Muscle layer of duodenum (tissue), 2 donors: ENCODE measurements at regions not wholly inside any gene's neighbourhood (a gene's known extent, or its start where the extent isn't known, plus 50 kb on each side); places are given as distances from the start of the nearest gene placed in this dataset.

Source experiments
- H3K27ac ChIP-seq: one replicate; pipeline ENCODE4 v1.7.0; 2013; ENCODE audit warnings: mild to moderate bottlenecking, low read length
- H3K27me3 ChIP-seq: one replicate; pipeline ENCODE4 v1.7.0; 2013; ENCODE audit warnings: low read depth, mild to moderate bottlenecking, control low read depth, low read length
- H3K36me3 ChIP-seq, 2 donors: one replicate each; pipeline ENCODE4 v1.7.0; 2013; ENCODE audit warnings: low read length in 2 of 2, control low read depth in 1 of 2, mild to moderate bottlenecking in 1 of 2; ENCODE audit not compliant: insufficient read depth in 2 of 2, control insufficient read depth in 1 of 2
- H3K4me1 ChIP-seq, 2 donors: one replicate each; pipeline ENCODE4 v1.7.0; 2013; ENCODE audit warnings: low read length in 2 of 2, mild to moderate bottlenecking in 2 of 2, control low read depth in 1 of 2, moderate library complexity in 1 of 2; ENCODE audit not compliant: insufficient read depth in 2 of 2, control insufficient read depth in 1 of 2
- H3K4me3 ChIP-seq, 2 donors: one replicate each; pipeline ENCODE4 v1.7.0; 2013; ENCODE audit warnings: low read length in 2 of 2, low read depth in 1 of 2, mild to moderate bottlenecking in 1 of 2
- H3K9me3 ChIP-seq, 2 donors: one replicate each; pipeline ENCODE4 v1.7.0; 2013; ENCODE audit warnings: low read length in 2 of 2, control low read depth in 1 of 2, mild to moderate bottlenecking in 1 of 2; ENCODE audit not compliant: control insufficient read depth in 1 of 2
- donor health status: healthy.

DNA sequence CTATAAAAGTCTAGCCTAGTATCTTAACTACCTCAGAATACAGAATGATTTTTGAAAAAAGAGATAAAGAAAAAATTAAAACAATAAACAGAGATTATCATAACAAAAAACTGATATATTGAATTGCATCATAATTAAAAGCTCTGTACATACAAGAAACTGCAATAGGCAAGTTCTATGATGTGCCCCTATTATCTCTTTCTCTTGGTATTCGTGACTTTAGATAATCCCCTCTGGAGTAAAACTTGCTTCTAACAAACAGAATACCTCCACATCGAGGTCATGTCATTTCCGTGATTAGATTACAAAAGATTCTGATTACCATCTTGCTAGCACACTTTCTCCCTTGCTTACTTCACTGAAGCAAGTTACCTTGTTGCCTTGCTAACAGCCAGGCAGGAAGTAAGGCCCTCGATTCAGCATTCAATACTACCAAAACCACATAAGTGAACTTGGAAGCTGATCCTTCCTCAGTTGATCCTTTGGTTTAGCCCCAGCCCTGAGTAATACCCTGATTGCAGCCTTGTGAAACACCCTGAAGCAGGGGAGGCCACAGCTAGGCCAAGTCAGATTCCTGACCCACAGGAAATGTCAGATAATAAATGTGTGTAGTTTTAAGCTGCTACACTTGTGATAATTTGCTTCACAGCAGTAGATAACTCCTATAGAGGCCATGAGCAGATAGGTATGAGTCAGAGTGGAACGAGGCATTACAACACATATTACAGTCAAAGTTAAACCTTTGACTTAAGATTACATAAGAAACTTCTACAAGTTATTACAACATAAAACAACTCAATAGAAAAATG lies 53.7 kb upstream of the TMX4 start:
- Histone ChIP-seq H3K4me1 (peaks cover 7 to 22% of the 10 kb centered on the region in 2 donors), H3K27ac (no peak overlapping the region), H3K36me3 (no peaks in the 10 kb centered on the region), H3K9me3 (no peaks in the 10 kb centered on the region), H3K4me3 (no peak overlapping the region), H3K27me3 (no peaks in the 10 kb centered on the region)

DNA sequence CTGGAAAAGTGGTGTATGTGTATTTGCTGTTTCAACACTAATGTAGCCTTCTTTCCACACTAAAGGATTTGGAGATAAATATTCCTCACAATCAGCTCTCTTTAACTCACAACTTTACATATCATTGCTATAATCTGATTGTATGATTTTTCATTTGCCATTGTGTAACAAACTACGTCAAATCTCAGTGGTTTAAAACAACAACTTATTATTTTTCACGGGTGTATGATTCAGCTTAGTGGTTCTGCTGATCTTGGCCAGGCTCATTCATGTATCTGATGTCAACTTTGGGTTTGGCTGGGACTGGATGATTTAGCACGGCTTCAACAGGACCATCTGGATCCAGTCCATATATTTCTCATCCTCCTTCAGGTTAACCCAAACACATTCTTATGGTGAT lies 55.4 kb upstream of the TMX4 start:
- no peak overlapping the region for H3K27ac ChIP-seq
- H3K4me3 ChIP-seq: no peak overlapping the region
- no peaks in the 10 kb centered on the region for H3K27me3 ChIP-seq
- no peaks in the 10 kb centered on the region for H3K9me3 ChIP-seq
- peaks cover 7 to 22% of the 10 kb centered on the region in 2 donors for H3K4me1 ChIP-seq
- H3K36me3 ChIP-seq: no peaks in the 10 kb centered on the region

GRCh38 chr20:8076306-8077136 lies 55.5 kb upstream of the PLCB1 start:
- H3K27me3 ChIP-seq: no peaks in the 10 kb centered on the region
- peaks cover 7 to 22% of the 10 kb centered on the region in 2 donors for H3K4me1 ChIP-seq
- no peak overlapping the region for H3K4me3 ChIP-seq
- no peaks in the 10 kb centered on the region for H3K9me3 ChIP-seq
- no peaks in the 10 kb centered on the region for H3K36me3 ChIP-seq
- peak overlapping the region; percentile 41 for H3K27ac ChIP-seq

- Histone ChIP-seq H3K36me3 (no peaks in the 10 kb centered on the region), H3K4me3 (no peak overlapping the region), H3K27ac (peak overlapping the region; percentile 41), H3K27me3 (no peaks in the 10 kb centered on the region), H3K9me3 (no peaks in the 10 kb centered on the region), H3K4me1 (peaks cover 7 to 22% of the 10 kb centered on the region in 2 donors)
Observed at GRCh38 chr20:8077137-8077466, 55.0 kb upstream of the PLCB1 start.

- Histone ChIP-seq H3K4me1 (peaks cover 7 to 16% of the 10 kb centered on the region in 2 donors), H3K27ac (no peak overlapping the region), H3K36me3 (no peaks in the 10 kb centered on the region), H3K4me3 (no peak overlapping the region), H3K9me3 (no peaks in the 10 kb centered on the region), H3K27me3 (no peaks in the 10 kb centered on the region)
Observed at GRCh38 chr20:8078528-8078914, 53.5 kb upstream of the PLCB1 start.

- Histone ChIP-seq H3K9me3 (no peaks in the 10 kb centered on the region), H3K27me3 (no peaks in the 10 kb centered on the region), H3K27ac (no peak overlapping the region), H3K4me1 (peaks cover 7 to 16% of the 10 kb centered on the region in 2 donors), H3K36me3 (no peaks in the 10 kb centered on the region), H3K4me3 (no peak overlapping the region)
Observed at GRCh38 chr20:8079976-8080375, 52.1 kb upstream of the PLCB1 start.

DNA sequence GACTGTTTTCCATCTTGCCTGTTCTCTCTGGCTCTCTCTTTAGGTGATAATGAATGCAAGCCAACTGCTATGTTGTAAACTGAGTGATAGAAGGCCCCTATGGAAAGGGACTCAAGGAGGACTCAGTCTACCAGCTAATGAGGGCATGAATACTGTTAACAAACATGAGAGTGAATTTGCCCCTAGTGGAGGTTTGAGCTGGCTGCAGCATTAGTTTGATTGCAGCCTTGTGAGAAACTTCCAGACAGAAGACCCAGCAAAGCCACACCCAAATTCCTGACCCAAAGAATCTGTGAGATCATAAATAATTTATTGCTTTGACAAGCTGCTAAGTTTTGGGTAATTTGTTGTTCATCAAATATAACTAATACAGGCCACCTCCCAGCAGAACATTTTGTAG lies 50.0 kb upstream of the PLCB1 start:
- no peak overlapping the region for H3K4me3 ChIP-seq
- H3K27ac ChIP-seq: no peak overlapping the region
- no peaks in the 10 kb centered on the region for H3K9me3 ChIP-seq
- peaks cover 3 to 7% of the 10 kb centered on the region in 2 donors for H3K4me1 ChIP-seq
- H3K36me3 ChIP-seq: no peaks in the 10 kb centered on the region
- H3K27me3 ChIP-seq: no peaks in the 10 kb centered on the region
